OCI-LY7 (cell line): ENCODE measurements at regions not wholly inside any gene's neighbourhood (a gene's known extent, or its start where the extent isn't known, plus 50 kb on each side); places are given as distances from the start of the nearest gene placed in this dataset.

Source experiments
- BruUV-seq: library from RNA; stranded (reverse); fragments of 400-500 nt; replicated peaks from 2 replicates; lab custom pipeline; 2021; lab: Mats Ljungman, UMichigan
- CTCF ChIA-PET: fragments of 300-600 bp; sonication (Branson Sonifier 250); formaldehyde crosslinking; loops from one replicate; lab custom pipeline; 2022; ENCODE audit warnings: antibody characterized with exemption; ENCODE audit not compliant: unreplicated experiment; lab: Charles Lee
- POLR2A ChIA-PET: fragments of 300-600 bp; sonication (Branson Sonifier 250); formaldehyde crosslinking; loops from one replicate; lab custom pipeline; 2022; ENCODE audit warnings: antibody characterized with exemption; lab: Charles Lee
- DNase-seq: peaks from one replicate; pipeline ENCODE4 v3.0.0-alpha.2; 2015; ENCODE audit warnings: low spot score
- H2AFZ ChIP-seq: fragments of 200-600 bp; sonication (generic), shearing (Covaris generic); 2 replicates; pipeline ENCODE4 v1.6.1; 2014; ENCODE audit warnings: mild to moderate bottlenecking, antibody characterized with exemption, low read length, moderate library complexity
- H3K27ac ChIP-seq: fragments of 200-600 bp; sonication (generic); 2 replicates; pipeline ENCODE4 v1.5.1; 2014; ENCODE audit warnings: mixed run types, low read depth, mild to moderate bottlenecking, moderate library complexity, low read length, inconsistent platforms; ENCODE audit not compliant: poor library complexity, severe bottlenecking
- H3K36me3 ChIP-seq: fragments of 200-600 bp; sonication (generic); 2 replicates; pipeline ENCODE4 v1.6.1; 2014; ENCODE audit warnings: mild to moderate bottlenecking, antibody characterized with exemption, low read length, moderate library complexity, mixed read lengths; ENCODE audit not compliant: insufficient read depth
- H3K4me1 ChIP-seq: fragments of 200-600 bp; sonication (generic); 2 replicates; pipeline ENCODE4 v1.5.1; 2014; ENCODE audit warnings: mild to moderate bottlenecking, low read length; ENCODE audit not compliant: insufficient read depth, poor library complexity, severe bottlenecking
- H3K4me2 ChIP-seq: fragments of 200-600 bp; sonication (generic); 2 replicates; pipeline ENCODE4 v1.6.1; 2014; ENCODE audit warnings: mild to moderate bottlenecking, low read length
- H3K4me3 ChIP-seq: fragments of 200-600 bp; sonication (generic); 2 replicates; pipeline ENCODE4 v1.5.1; 2014; ENCODE audit warnings: mild to moderate bottlenecking, low read depth, low read length; ENCODE audit not compliant: poor library complexity, severe bottlenecking
- H3K79me2 ChIP-seq: fragments of 200-600 bp; sonication (generic); 2 replicates; pipeline ENCODE4 v1.6.1; 2016; ENCODE audit warnings: low read depth, mild to moderate bottlenecking, low read length, moderate library complexity, mixed read lengths; ENCODE audit not compliant: insufficient read depth
- H3K9me2 ChIP-seq: fragments of 200-600 bp; sonication (generic); 2 replicates; pipeline ENCODE4 v1.6.1; 2016; ENCODE audit warnings: mild to moderate bottlenecking, low read length, mixed read lengths; ENCODE audit not compliant: insufficient read depth
- H3K9me3 ChIP-seq: fragments of 200-600 bp; sonication (generic); 2 replicates; pipeline ENCODE4 v1.6.1; 2014; ENCODE audit warnings: mild to moderate bottlenecking, mixed run types, low read length, mixed read lengths
- H4K20me1 ChIP-seq: fragments of 200-600 bp; sonication (generic); 2 replicates; pipeline ENCODE4 v1.6.1; 2014; ENCODE audit warnings: mild to moderate bottlenecking, antibody characterized with exemption, low read length, moderate library complexity, mixed read lengths; ENCODE audit not compliant: insufficient read depth
- EZH2phosphoT487 ChIP-seq: fragments of 200-600 bp; sonication (generic); IDR thresholded peaks from 2 replicates; pipeline ENCODE4 v1.6.1; 2018; ENCODE audit warnings: low read depth, borderline replicate concordance, mild to moderate bottlenecking, mixed run types, antibody characterized with exemption, low read length, moderate library complexity, mixed read lengths
- intact Hi-C: fragments of 100-400 bp; cut with micrococcal nuclease; formaldehyde crosslinking; loops from one replicate; pipeline ENCODE4 v1.10.0; 2022; ENCODE audit not compliant: unreplicated experiment
- TF ChIP-seq, protein P1 (sequence below): fragments of 200-600 bp; sonication (generic); conservative IDR thresholded peaks from 2 replicates; pipeline ENCODE4 v1.5.1; 2014; ENCODE audit warnings: mild to moderate bottlenecking, antibody characterized with exemption, low read length, moderate library complexity, mixed read lengths

DNA sequence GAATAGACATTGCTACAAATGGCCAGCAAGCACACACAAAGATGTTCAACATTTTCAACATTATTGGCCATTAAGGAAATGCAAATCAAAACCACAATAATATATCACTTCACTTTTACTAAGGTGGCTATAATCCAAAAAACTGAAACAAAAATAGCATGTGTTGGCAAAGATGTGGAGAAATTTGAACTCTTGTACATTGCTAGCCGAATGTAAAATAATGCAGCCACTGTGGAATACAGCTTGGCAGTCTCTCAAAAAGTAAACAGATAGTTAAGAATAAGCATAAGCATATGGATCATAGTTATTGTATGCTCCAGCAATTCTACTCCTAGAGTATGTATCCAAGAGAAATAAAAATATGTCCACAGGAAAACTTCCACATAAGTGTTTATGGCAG, 192.5 kb downstream of the EN1 start:
- POLR2A ChIA-PET = no interaction called here
- no TSS peak for BruUV-seq

DNA sequence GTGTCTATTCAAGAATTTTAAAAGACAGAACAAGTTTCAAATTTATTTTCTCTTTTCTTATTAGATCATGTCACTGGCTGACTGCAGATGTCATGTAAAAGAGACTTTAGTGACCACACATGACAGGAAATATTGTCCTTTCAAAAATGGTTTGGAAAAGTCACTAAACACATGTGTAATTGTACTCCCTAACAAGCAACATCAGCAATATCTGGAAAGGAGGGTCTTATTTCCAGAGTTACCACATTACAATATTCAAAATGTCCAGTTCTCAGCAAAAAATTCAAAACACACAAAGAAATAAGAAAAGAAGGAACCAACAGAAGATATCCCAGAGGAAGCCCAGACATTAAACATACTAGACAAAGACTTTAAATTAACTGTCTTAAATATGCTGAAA, 197.1 kb downstream of the EN1 start:
- intact Hi-C loops = no loop called here
- no TSS peak for BruUV-seq
- H3K9me2 ChIP-seq = no peaks in the 10 kb centered on the region

More for the DNA sequence above, 192.5 kb downstream of the EN1 start:
- H2AFZ ChIP-seq = no peak overlapping the region
- TF ChIP-seq, protein P1, sequence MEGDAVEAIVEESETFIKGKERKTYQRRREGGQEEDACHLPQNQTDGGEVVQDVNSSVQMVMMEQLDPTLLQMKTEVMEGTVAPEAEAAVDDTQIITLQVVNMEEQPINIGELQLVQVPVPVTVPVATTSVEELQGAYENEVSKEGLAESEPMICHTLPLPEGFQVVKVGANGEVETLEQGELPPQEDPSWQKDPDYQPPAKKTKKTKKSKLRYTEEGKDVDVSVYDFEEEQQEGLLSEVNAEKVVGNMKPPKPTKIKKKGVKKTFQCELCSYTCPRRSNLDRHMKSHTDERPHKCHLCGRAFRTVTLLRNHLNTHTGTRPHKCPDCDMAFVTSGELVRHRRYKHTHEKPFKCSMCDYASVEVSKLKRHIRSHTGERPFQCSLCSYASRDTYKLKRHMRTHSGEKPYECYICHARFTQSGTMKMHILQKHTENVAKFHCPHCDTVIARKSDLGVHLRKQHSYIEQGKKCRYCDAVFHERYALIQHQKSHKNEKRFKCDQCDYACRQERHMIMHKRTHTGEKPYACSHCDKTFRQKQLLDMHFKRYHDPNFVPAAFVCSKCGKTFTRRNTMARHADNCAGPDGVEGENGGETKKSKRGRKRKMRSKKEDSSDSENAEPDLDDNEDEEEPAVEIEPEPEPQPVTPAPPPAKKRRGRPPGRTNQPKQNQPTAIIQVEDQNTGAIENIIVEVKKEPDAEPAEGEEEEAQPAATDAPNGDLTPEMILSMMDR = no peak
- TF ChIP-seq EZH2phosphoT487 = no peak
- CTCF ChIA-PET = no interaction called here
- no peak for DNase-seq
- H3K36me3 ChIP-seq = no peaks in the 10 kb centered on the region
- H3K27ac ChIP-seq = no peak overlapping the region
- H3K4me1 ChIP-seq = no peaks in the 10 kb centered on the region
- no peaks in the 10 kb centered on the region for H4K20me1 ChIP-seq
- no peaks in the 10 kb centered on the region for H3K79me2 ChIP-seq
- H3K9me3 ChIP-seq = no peaks in the 10 kb centered on the region
- H3K4me3 ChIP-seq = no peak overlapping the region
- no peaks in the 10 kb centered on the region for H3K9me2 ChIP-seq
- H3K4me2 ChIP-seq = no peak overlapping the region
- intact Hi-C loops = no loop called here

GRCh38 chr2:118645876-118646275, 201.6 kb downstream of the EN1 start:
- Histone ChIP-seq H3K9me2 (no peaks in the 10 kb centered on the region), H3K79me2 (no peaks in the 10 kb centered on the region), H3K4me2 (no peak overlapping the region), H2AFZ (no peak overlapping the region), H3K4me1 (no peaks in the 10 kb centered on the region), H3K36me3 (no peaks in the 10 kb centered on the region), H4K20me1 (no peaks in the 10 kb centered on the region), H3K9me3 (no peaks in the 10 kb centered on the region), H3K4me3 (no peak overlapping the region), H3K27ac (no peak overlapping the region)
- CTCF ChIA-PET = no interaction called here
- POLR2A ChIA-PET = no interaction called here
- DNase-seq = no peak
- intact Hi-C loops = no loop called here
- no peak for TF ChIP-seq EZH2phosphoT487
- TF ChIP-seq, protein P1 = no peak
- no TSS peak for BruUV-seq

More for the DNA sequence above, 197.1 kb downstream of the EN1 start:
- H3K36me3 ChIP-seq = no peaks in the 10 kb centered on the region
- H3K9me3 ChIP-seq = no peaks in the 10 kb centered on the region
- H4K20me1 ChIP-seq = no peaks in the 10 kb centered on the region
- H3K4me2 ChIP-seq = no peak overlapping the region
- H2AFZ ChIP-seq = no peak overlapping the region
- no peak for DNase-seq
- CTCF ChIA-PET = no interaction called here
- POLR2A ChIA-PET = no interaction called here
- H3K4me3 ChIP-seq = no peak overlapping the region
- H3K4me1 ChIP-seq = no peaks in the 10 kb centered on the region
- no peak overlapping the region for H3K27ac ChIP-seq
- TF ChIP-seq EZH2phosphoT487 = no peak
- TF ChIP-seq, protein P1 = no peak
- no peaks in the 10 kb centered on the region for H3K79me2 ChIP-seq
